ENCODE measurements at regions not wholly inside any gene's neighbourhood (a gene's known extent, or its start where the extent isn't known, plus 50 kb on each side); places are given as distances from the start of the nearest gene placed in this dataset.

DNA sequence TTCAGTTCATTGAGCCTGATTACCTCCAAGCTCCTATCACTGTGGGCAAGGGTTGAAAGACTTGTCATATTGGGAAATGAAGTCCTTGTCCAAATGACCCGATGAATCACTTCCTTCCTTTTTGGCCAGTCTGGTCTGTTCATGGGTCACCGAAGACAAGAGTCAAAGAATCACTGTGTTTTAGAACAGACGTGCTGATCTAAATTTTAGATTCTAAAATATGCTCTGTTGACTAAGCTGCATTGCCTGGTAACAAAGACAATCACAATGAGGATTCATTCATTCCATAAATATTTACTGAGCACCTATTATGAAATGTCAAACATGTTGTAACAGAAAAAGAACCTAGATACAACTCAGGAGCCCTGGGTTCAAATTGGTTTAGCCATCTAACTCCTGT is 99.4 kb upstream of the RND3 start:
- TF ChIP-seq, protein P1, sequence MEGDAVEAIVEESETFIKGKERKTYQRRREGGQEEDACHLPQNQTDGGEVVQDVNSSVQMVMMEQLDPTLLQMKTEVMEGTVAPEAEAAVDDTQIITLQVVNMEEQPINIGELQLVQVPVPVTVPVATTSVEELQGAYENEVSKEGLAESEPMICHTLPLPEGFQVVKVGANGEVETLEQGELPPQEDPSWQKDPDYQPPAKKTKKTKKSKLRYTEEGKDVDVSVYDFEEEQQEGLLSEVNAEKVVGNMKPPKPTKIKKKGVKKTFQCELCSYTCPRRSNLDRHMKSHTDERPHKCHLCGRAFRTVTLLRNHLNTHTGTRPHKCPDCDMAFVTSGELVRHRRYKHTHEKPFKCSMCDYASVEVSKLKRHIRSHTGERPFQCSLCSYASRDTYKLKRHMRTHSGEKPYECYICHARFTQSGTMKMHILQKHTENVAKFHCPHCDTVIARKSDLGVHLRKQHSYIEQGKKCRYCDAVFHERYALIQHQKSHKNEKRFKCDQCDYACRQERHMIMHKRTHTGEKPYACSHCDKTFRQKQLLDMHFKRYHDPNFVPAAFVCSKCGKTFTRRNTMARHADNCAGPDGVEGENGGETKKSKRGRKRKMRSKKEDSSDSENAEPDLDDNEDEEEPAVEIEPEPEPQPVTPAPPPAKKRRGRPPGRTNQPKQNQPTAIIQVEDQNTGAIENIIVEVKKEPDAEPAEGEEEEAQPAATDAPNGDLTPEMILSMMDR (IDR thresholded peaks at IDR 0.05): no peak
- no peak for TF ChIP-seq POLR2A (IDR thresholded peaks at IDR 0.05)
- Histone ChIP-seq H3K4me3 (no peak overlapping the region), H3K27me3 (no peaks in the 10 kb centered on the region), H3K27ac (no peak overlapping the region), H3K9me3 (no peaks in the 10 kb centered on the region), H3K36me3 (no peaks in the 10 kb centered on the region), H3K4me1 (no peaks in the 10 kb centered on the region)
- no peak for DNase-seq
- intact Hi-C loops (cut with DNase I; ENCODE audit: low total_unique reads): no loop called here

DNA sequence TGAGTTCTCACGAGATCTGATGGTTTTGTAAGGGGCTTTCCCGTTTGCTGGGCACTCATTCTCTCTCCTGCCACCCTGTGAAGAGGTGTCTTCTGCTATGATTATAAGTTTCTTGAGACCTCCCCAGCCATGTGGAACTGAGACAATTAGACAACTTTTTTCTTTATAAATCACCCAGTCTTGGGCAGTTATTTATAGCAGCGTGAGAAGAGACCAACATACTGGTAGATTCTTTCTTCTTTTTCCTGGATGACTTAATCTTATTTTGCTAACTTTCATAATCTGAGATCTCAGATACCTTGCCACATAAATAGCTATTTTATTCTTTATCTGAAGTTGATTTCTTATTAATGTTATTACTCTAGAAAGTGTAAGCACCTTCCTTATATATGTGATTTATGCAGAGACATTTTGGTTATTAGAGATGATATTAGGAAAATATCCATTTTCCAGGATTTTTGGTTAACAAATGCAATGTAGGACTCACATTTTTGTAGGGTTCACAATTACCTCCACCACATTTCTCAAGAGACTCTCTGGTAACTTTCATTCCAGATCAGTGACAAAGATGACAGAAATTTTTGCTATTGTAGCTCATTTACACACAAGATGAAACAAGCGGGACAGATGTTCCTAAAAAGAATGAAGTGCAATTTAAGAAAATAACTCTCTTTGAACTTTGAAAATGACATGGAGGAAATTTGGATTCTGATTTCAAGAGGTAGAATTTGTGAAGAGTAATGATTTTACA is 97.9 kb upstream of the RND3 start:
- no peak overlapping the region for H3K27ac ChIP-seq
- intact Hi-C loops (cut with DNase I; ENCODE audit: low total_unique reads): no loop called here
- no peak for TF ChIP-seq POLR2A (IDR thresholded peaks at IDR 0.05)
- TF ChIP-seq, protein P1 (IDR thresholded peaks at IDR 0.05): no peak

DNA sequence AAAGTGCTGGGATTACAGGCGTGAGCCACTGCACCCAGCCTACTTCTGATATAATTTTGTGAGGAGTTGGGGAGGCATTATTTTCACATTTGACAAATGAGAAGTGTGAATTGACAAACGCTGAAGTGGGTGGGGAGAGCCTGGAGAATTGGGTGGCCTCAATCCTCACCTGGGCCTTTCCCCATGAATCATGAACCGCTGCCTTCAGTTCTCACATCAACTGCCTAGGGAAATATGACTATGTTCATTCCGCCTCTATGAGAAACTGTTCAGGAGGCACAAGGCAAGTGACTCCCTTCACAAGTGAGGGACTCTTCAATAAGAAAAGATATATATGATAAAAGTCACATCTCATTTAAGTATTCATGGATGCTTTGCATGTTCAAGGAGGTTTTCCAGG is 96.6 kb upstream of the RND3 start:
- no peaks in the 10 kb centered on the region for H3K4me1 ChIP-seq
- TF ChIP-seq, protein P1 (IDR thresholded peaks at IDR 0.05): no peak
- no peak for TF ChIP-seq POLR2A (IDR thresholded peaks at IDR 0.05)
- H3K9me3 ChIP-seq: no peaks in the 10 kb centered on the region
- no peak overlapping the region for H3K4me3 ChIP-seq
- no peaks in the 10 kb centered on the region for H3K27me3 ChIP-seq
- DNase-seq: no peak
- intact Hi-C loops (cut with DNase I; ENCODE audit: low total_unique reads): no loop called here
- no peaks in the 10 kb centered on the region for H3K36me3 ChIP-seq
- no peak overlapping the region for H3K27ac ChIP-seq

More for the DNA sequence above, 97.9 kb upstream of the RND3 start:
- DNase-seq: no peak
- Histone ChIP-seq H3K27me3 (no peaks in the 10 kb centered on the region), H3K36me3 (no peaks in the 10 kb centered on the region), H3K9me3 (no peaks in the 10 kb centered on the region), H3K4me3 (no peak overlapping the region), H3K4me1 (no peaks in the 10 kb centered on the region)

DNA sequence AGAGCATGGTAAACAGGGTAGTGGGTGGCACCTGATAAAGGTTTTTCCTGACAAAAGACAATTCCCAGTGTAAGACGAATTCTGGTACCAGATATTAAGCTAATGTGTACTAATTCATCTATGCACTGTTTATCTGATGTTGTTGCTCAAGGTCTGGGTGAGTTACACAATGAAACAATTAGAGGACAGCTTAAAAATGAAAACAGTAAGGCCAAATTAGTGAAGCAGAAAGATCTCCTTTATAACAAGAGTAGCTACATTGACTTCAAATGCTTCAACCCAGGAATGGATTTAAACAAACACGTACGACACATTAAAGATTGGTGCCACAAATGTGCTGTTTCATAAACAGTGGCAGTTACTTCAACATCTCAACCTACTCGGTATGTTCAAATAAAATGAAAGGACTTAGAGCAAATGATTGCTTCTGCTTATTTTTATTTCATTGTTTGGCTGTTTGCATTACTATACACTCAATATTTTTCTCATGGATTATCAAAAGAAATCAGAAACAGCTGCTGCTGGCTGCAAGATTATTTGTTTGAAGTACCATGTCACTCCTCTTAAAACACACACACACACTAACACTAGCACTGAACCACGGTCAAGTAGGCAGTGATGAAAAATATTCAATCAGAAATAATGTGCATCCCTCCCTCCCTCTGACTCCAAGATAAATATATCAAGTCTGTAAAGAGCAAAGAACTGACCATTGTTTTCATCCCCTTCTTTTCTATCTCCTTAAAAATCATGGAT is 94.4 kb upstream of the RND3 start:
- DNase-seq: no peak
- no peaks in the 10 kb centered on the region for H3K27me3 ChIP-seq
- H3K4me1 ChIP-seq: no peaks in the 10 kb centered on the region
- no peaks in the 10 kb centered on the region for H3K36me3 ChIP-seq
- H3K9me3 ChIP-seq: peaks cover 0 to 4% of the 10 kb centered on the region in 2 donors
- H3K4me3 ChIP-seq: no peak overlapping the region
- H3K27ac ChIP-seq: no peak overlapping the region
- TF ChIP-seq, protein P1 (IDR thresholded peaks at IDR 0.05): no peak
- TF ChIP-seq POLR2A (IDR thresholded peaks at IDR 0.05): no peak
- intact Hi-C loops (cut with DNase I; ENCODE audit: low total_unique reads): no loop called here

DNA sequence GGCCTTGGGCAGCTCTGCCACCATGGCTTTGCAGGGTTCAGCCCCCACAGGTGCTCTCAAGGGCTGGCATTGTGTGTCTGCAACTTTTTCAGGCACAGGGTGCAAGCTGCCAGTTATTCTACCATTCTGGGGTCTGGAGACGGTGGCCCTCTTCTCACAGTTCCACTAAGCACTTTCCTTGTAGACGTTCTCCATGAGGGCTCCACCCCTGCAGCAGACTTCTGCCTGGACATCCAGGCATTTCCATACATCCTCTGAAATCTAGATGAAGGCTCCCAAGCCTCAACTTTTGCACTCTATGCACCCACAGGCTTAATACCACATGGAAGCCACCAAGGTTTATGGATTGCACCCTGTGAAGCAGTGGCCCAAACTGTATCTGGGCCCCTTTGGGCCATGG is 91.0 kb upstream of the RND3 start:
- H3K36me3 ChIP-seq: no peaks in the 10 kb centered on the region
- TF ChIP-seq, protein P1 (IDR thresholded peaks at IDR 0.05): no peak
- TF ChIP-seq POLR2A (IDR thresholded peaks at IDR 0.05): no peak
- intact Hi-C loops (cut with DNase I; ENCODE audit: low total_unique reads): no loop called here
- H3K4me1 ChIP-seq: no peaks in the 10 kb centered on the region
- no peak overlapping the region for H3K27ac ChIP-seq
- H3K9me3 ChIP-seq: peaks cover 0 to 4% of the 10 kb centered on the region in 2 donors
- H3K4me3 ChIP-seq: no peak overlapping the region
- no peaks in the 10 kb centered on the region for H3K27me3 ChIP-seq
- DNase-seq: no peak
